CD8-positive, alpha-beta memory T cell (primary cell): ENCODE measurements at regions not wholly inside any gene's neighbourhood (a gene's known extent, or its start where the extent isn't known, plus 50 kb on each side); places are given as distances from the start of the nearest gene placed in this dataset.
"Not testable (repeated sequence)": the region's sequence is repeated elsewhere in the genome, so short reads cannot be mapped to it uniquely, and the experiment has no call there.

Source experiments
- CTCF ChIA-PET: fragments of 350-600 bp; sonication (Branson Sonifier 250); formaldehyde crosslinking; loops from one replicate; lab custom pipeline; 2021; ENCODE audit warnings: antibody characterized with exemption; lab: Charles Lee
- POLR2A ChIA-PET: fragments of 350-600 bp; sonication (Branson Sonifier 250); formaldehyde crosslinking; loops from one replicate; lab custom pipeline; 2021; ENCODE audit warnings: antibody characterized with exemption; lab: Charles Lee
- DNase-seq, 5 donors: peaks; one replicate each; pipeline versions ENCODE4 v3.0.0 to v3.0.0-alpha.2; 2020 to 2022; ENCODE audit warnings: mixed read lengths in 1 of 5
- H3K27ac ChIP-seq: one replicate; pipeline ENCODE4 v1.7.0; 2013; ENCODE audit warnings: low read depth, mild to moderate bottlenecking, low read length, moderate library complexity
- H3K27me3 ChIP-seq: 2 replicates; pipeline ENCODE4 v1.7.0; 2013; ENCODE audit warnings: low read length, mild to moderate bottlenecking; ENCODE audit not compliant: insufficient read depth, poor library complexity, severe bottlenecking
- H3K36me3 ChIP-seq: 2 replicates; pipeline ENCODE4 v1.7.0; 2013; ENCODE audit warnings: mild to moderate bottlenecking, low read length, moderate library complexity; ENCODE audit not compliant: insufficient read depth
- H3K4me1 ChIP-seq: 2 replicates; pipeline ENCODE4 v1.7.0; 2013; ENCODE audit warnings: mild to moderate bottlenecking, low read length, moderate library complexity; ENCODE audit not compliant: insufficient read depth
- H3K4me3 ChIP-seq: 2 replicates; pipeline ENCODE4 v1.7.0; 2013; ENCODE audit warnings: mild to moderate bottlenecking, low read length
- H3K9me3 ChIP-seq: 2 replicates; pipeline ENCODE4 v1.7.0; 2013; ENCODE audit warnings: mild to moderate bottlenecking, low read length
- H3K27ac Mint-ChIP-seq, 8 donors: one replicate each; pipeline ENCODE4 v1.8.0; 2020 to 2021; ENCODE audit warnings: mixed read lengths in 8 of 8, mild to moderate bottlenecking in 6 of 8, inconsistent platforms in 3 of 8, moderate library complexity in 3 of 8
- H3K27me3 Mint-ChIP-seq, 2 donors: one replicate each; pipeline ENCODE4 v1.8.0; 2020 to 2021; ENCODE audit warnings: mixed read lengths in 2 of 2, mild to moderate bottlenecking in 1 of 2, moderate library complexity in 1 of 2
- H3K36me3 Mint-ChIP-seq, 3 donors: one replicate each; pipeline ENCODE4 v1.8.0; 2020 to 2021; ENCODE audit warnings: mixed read lengths in 3 of 3, inconsistent platforms in 1 of 3, mild to moderate bottlenecking in 1 of 3
- H3K4me1 Mint-ChIP-seq, 3 donors: one replicate each; pipeline ENCODE4 v1.8.0; 2020 to 2021; ENCODE audit warnings: mixed read lengths in 3 of 3, inconsistent platforms in 1 of 3, mild to moderate bottlenecking in 1 of 3
- H3K4me3 Mint-ChIP-seq, 7 donors: one replicate each; pipeline ENCODE4 v1.8.0; 2020 to 2021; ENCODE audit warnings: mixed read lengths in 7 of 7, mild to moderate bottlenecking in 6 of 7, moderate library complexity in 4 of 7, inconsistent platforms in 2 of 7
- H3K9me3 Mint-ChIP-seq, 5 donors: one replicate each; pipeline ENCODE4 v1.8.0; 2020 to 2022; ENCODE audit warnings: mixed read lengths in 5 of 5, mild to moderate bottlenecking in 3 of 5, moderate library complexity in 2 of 5, inconsistent platforms in 1 of 5

DNA sequence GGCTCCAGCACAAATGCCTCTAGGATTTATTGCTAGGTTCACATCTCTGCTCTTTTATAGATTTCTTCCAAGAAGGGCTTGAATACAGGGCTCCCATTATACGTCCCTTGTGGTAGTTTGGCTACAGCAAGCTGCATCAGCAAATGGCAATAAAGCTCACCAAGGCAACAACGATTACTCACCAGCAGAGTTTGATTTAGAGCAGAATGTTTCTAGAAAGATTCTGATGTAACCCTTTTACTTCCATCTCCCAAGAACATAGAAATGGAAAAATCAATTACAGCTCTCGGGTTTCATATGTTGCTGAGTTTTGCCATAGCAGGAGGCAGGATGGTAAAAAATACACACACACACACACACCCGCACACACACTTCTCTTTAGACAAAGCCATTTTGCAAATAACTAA lies 124.2 kb upstream of the TNPO1 start:
- Mint-ChIP-seq H3K4me1 (no peaks in the 10 kb centered on the region), H3K4me3 (no peak overlapping the region), H3K36me3 (no peaks in the 10 kb centered on the region), H3K27me3 (peaks cover 8 to 45% of the 10 kb centered on the region in 2 donors), H3K27ac (no peak overlapping the region), H3K9me3 (no peaks in the 10 kb centered on the region)
- H3K36me3 ChIP-seq: no peaks in the 10 kb centered on the region
- no peak overlapping the region for H3K4me3 ChIP-seq
- no peak for DNase-seq
- no peaks in the 10 kb centered on the region for H3K27me3 ChIP-seq
- POLR2A ChIA-PET: no interaction called here
- H3K27ac ChIP-seq: no peak overlapping the region
- no peaks in the 10 kb centered on the region for H3K4me1 ChIP-seq
- CTCF ChIA-PET: no interaction called here
- H3K9me3 ChIP-seq: no peaks in the 10 kb centered on the region

- H3K27ac ChIP-seq: no peak overlapping the region
- CTCF ChIA-PET: no interaction called here
These were observed 124.7 kb upstream of the TNPO1 start for GRCh38 chr5:72691751-72692150.

DNA sequence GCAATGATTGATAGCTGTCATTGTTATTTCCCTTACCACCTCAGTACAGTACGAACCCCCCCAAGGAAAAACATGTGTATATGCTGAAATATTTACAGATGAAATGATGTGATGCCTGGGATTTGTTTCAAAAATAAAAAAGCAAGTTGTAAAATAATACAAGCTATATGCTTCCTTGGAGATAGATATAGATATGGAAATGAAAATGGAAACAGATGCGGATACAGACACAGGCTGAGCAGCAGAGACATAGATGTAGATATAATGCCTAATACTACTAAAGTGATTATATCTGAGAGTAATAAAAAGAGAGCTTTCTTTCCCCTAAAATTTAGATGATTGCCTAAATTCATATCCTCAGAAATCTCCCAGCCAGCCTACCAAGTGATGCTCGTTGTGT lies 127.5 kb upstream of the TNPO1 start:
- no peak for DNase-seq
- Histone ChIP-seq H3K9me3 (no peaks in the 10 kb centered on the region), H3K27ac (no peak overlapping the region), H3K4me3 (no peak overlapping the region), H3K27me3 (no peaks in the 10 kb centered on the region), H3K4me1 (no peaks in the 10 kb centered on the region), H3K36me3 (no peaks in the 10 kb centered on the region)
- Mint-ChIP-seq H3K27me3 (peaks cover 5 to 49% of the 10 kb centered on the region in 2 donors), H3K36me3 (no peaks in the 10 kb centered on the region), H3K4me3 (no peak overlapping the region), H3K27ac (no peak overlapping the region), H3K4me1 (no peaks in the 10 kb centered on the region), H3K9me3 (no peaks in the 10 kb centered on the region)
- CTCF ChIA-PET: no interaction called here
- POLR2A ChIA-PET: no interaction called here

More at GRCh38 chr5:72691751-72692150, 124.7 kb upstream of the TNPO1 start:
- POLR2A ChIA-PET: no interaction called here
- Histone ChIP-seq H3K4me3 (no peak overlapping the region), H3K9me3 (no peaks in the 10 kb centered on the region), H3K4me1 (no peaks in the 10 kb centered on the region), H3K36me3 (no peaks in the 10 kb centered on the region), H3K27me3 (no peaks in the 10 kb centered on the region)
- Mint-ChIP-seq H3K36me3 (no peaks in the 10 kb centered on the region), H3K27me3 (peaks cover 5 to 44% of the 10 kb centered on the region in 2 donors), H3K9me3 (no peaks in the 10 kb centered on the region), H3K4me1 (no peaks in the 10 kb centered on the region), H3K4me3 (no peak overlapping the region), H3K27ac (no peak overlapping the region)
- DNase-seq: no peak

GRCh38 chr5:72687288-72687687 lies 129.2 kb upstream of the TNPO1 start:
- H3K4me3 ChIP-seq: no peak overlapping the region
- no peaks in the 10 kb centered on the region for H3K27me3 ChIP-seq
- H3K9me3 ChIP-seq: no peaks in the 10 kb centered on the region
- DNase-seq: no peak
- no peak overlapping the region for H3K4me3 Mint-ChIP-seq
- CTCF ChIA-PET: no interaction called here
- H3K36me3 Mint-ChIP-seq: no peaks in the 10 kb centered on the region
- POLR2A ChIA-PET: no interaction called here
- H3K27ac Mint-ChIP-seq: no peak overlapping the region
- H3K4me1 Mint-ChIP-seq: no peaks in the 10 kb centered on the region
- peaks cover 10 to 53% of the 10 kb centered on the region in 2 donors for H3K27me3 Mint-ChIP-seq
- no peaks in the 10 kb centered on the region for H3K4me1 ChIP-seq
- no peaks in the 10 kb centered on the region for H3K36me3 ChIP-seq
- peaks cover 0 to 3% (median 1%) of the 10 kb centered on the region in 5 donors for H3K9me3 Mint-ChIP-seq
- H3K27ac ChIP-seq: no peak overlapping the region

DNA sequence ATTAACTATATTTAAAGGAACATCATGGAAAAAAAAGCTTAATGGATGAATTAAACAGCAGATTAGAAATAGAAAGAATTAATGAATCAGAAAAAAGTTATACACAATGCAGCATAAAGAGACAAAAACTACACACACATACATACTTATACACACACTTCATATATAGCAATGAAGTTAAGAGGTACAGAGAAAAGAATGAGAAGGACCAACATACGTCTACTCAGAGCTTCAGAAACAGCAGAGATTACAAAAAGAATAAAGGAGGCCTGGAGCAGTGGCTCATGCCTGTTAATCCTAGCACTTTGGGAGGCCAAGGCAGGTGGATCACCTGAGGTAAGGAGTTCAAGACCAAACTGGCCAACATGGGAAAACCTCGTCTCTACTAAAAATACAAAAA lies 133.9 kb upstream of the TNPO1 start:
- no peaks in the 10 kb centered on the region for H3K4me1 Mint-ChIP-seq
- H3K27me3 ChIP-seq: peaks cover 8% of the 10 kb centered on the region
- no peak overlapping the region for H3K27ac ChIP-seq
- H3K27me3 Mint-ChIP-seq: peaks cover 24 to 64% of the 10 kb centered on the region in 2 donors
- H3K36me3 Mint-ChIP-seq: no peaks in the 10 kb centered on the region
- peaks cover 2 to 13% (median 5%) of the 10 kb centered on the region in 5 donors for H3K9me3 Mint-ChIP-seq
- DNase-seq: no peak
- no peaks in the 10 kb centered on the region for H3K36me3 ChIP-seq
- no peak overlapping the region for H3K27ac Mint-ChIP-seq
- ChIA-PET CTCF (no interaction called here), POLR2A (no interaction called here)
- no peaks in the 10 kb centered on the region for H3K4me1 ChIP-seq
- no peak overlapping the region for H3K4me3 ChIP-seq
- no peaks in the 10 kb centered on the region for H3K9me3 ChIP-seq
- H3K4me3 Mint-ChIP-seq: no peak overlapping the region

GRCh38 chr5:72681781-72682180 lies 134.7 kb upstream of the TNPO1 start:
- ChIA-PET POLR2A (no interaction called here), CTCF (no interaction called here)
- no peaks in the 10 kb centered on the region for H3K9me3 ChIP-seq
- H3K36me3 Mint-ChIP-seq: no peaks in the 10 kb centered on the region
- peaks cover 8% of the 10 kb centered on the region for H3K27me3 ChIP-seq
- H3K9me3 Mint-ChIP-seq: peaks cover 2 to 13% (median 5%) of the 10 kb centered on the region in 5 donors
- H3K4me1 ChIP-seq: no peaks in the 10 kb centered on the region
- H3K27ac Mint-ChIP-seq: no peak overlapping the region
- no peak overlapping the region for H3K4me3 Mint-ChIP-seq
- no peaks in the 10 kb centered on the region for H3K4me1 Mint-ChIP-seq
- DNase-seq: no peak
- no peak overlapping the region for H3K4me3 ChIP-seq
- no peaks in the 10 kb centered on the region for H3K36me3 ChIP-seq
- H3K27me3 Mint-ChIP-seq: peaks cover 24 to 60% of the 10 kb centered on the region in 2 donors
- H3K27ac ChIP-seq: no peak overlapping the region

GRCh38 chr5:72677447-72677846 lies 139.0 kb upstream of the TNPO1 start:
- peaks cover 8% of the 10 kb centered on the region for H3K27me3 ChIP-seq
- Mint-ChIP-seq H3K27ac (no peak overlapping the region), H3K27me3 (peaks cover 21 to 33% of the 10 kb centered on the region in 2 donors), H3K36me3 (no peaks in the 10 kb centered on the region), H3K4me3 (no peak overlapping the region), H3K9me3 (peaks cover 4 to 17% (median 8%) of the 10 kb centered on the region in 5 donors), H3K4me1 (no peaks in the 10 kb centered on the region)
- CTCF ChIA-PET: no interaction called here
- no peaks in the 10 kb centered on the region for H3K36me3 ChIP-seq
- H3K4me1 ChIP-seq: no peaks in the 10 kb centered on the region
- POLR2A ChIA-PET: no interaction called here
- no peak overlapping the region for H3K4me3 ChIP-seq
- H3K9me3 ChIP-seq: no peaks in the 10 kb centered on the region
- no peak overlapping the region for H3K27ac ChIP-seq
- no peak for DNase-seq

GRCh38 chr5:72676831-72677230 lies 139.6 kb upstream of the TNPO1 start:
- H3K9me3 ChIP-seq, H3K4me3 Mint-ChIP-seq, POLR2A ChIA-PET, H3K36me3 ChIP-seq, DNase-seq, H3K27ac Mint-ChIP-seq, H3K4me3 ChIP-seq, H3K27ac ChIP-seq, H3K36me3 Mint-ChIP-seq, CTCF ChIA-PET, H3K27me3 ChIP-seq, H3K4me1 Mint-ChIP-seq, H3K4me1 ChIP-seq: not testable (repeated sequence)
- Mint-ChIP-seq H3K9me3 (peaks cover 3 to 16% (median 8%) of the 10 kb centered on the region in 5 donors), H3K27me3 (peaks cover 17 to 27% of the 10 kb centered on the region in 2 donors)

DNA sequence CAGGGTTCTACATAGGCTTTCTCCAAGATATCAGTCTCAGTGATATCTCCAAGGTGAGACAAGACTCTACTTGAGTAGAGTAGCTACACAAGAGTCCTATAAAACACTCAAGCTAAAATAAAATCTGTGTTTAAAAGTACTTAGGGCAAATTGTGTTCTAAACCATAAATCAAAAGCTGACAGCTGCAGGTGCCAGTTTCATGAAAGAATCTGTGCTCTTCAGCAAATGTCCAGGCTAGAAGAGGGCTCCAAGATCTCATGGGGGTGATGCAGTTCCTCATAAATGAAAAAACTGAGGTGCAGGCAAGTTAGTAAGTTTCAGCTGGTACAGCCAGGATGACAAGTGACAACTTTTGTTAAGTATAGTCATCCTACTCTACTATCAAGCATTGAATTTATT lies 142.8 kb upstream of the TNPO1 start:
- no peaks in the 10 kb centered on the region for H3K36me3 ChIP-seq
- Mint-ChIP-seq H3K9me3 (peaks cover 3 to 10% (median 5%) of the 10 kb centered on the region in 5 donors), H3K4me3 (no peak overlapping the region), H3K27ac (no peak overlapping the region), H3K36me3 (no peaks in the 10 kb centered on the region), H3K27me3 (peaks cover 4% of the 10 kb centered on the region in 2 donors), H3K4me1 (no peaks in the 10 kb centered on the region)
- no peak for DNase-seq
- H3K27me3 ChIP-seq: no peaks in the 10 kb centered on the region
- CTCF ChIA-PET: no interaction called here
- no peak overlapping the region for H3K4me3 ChIP-seq
- POLR2A ChIA-PET: no interaction called here
- H3K27ac ChIP-seq: no peak overlapping the region
- H3K4me1 ChIP-seq: no peaks in the 10 kb centered on the region
- H3K9me3 ChIP-seq: no peaks in the 10 kb centered on the region
